GM19238 (cell line): ENCODE measurements at regions not wholly inside any gene's neighbourhood (a gene's known extent, or its start where the extent isn't known, plus 50 kb on each side); places are given as distances from the start of the nearest gene placed in this dataset.
A peak's percentile ranks its signal among the peaks of the same experiment; 100 is the strongest.
"Not testable (repeated sequence)": the region's sequence is repeated elsewhere in the genome, so short reads cannot be mapped to it uniquely, and the experiment has no call there.

Experiments used
- DNase-seq: peaks from one replicate; pipeline ENCODE4 v3.0.0; 2011; ENCODE audit warnings: low spot score; ENCODE audit not compliant: insufficient read length

- no peak for DNase-seq
Measured at GRCh38 chr1:199202331-199202730, 563.5 kb downstream of the PTPRC start.

GRCh38 chr1:199204231-199204630 lies 565.4 kb downstream of the PTPRC start:
- no peak for DNase-seq

GRCh38 chr1:199205740-199206441 lies 567.1 kb downstream of the PTPRC start:
- no peak for DNase-seq

GRCh38 chr1:199208847-199209246 lies 570.0 kb downstream of the PTPRC start:
- no peak for DNase-seq

- no peak for DNase-seq
Measured at GRCh38 chr1:199218065-199218464, 579.2 kb downstream of the PTPRC start.

GRCh38 chr1:199218533-199218932 lies 579.7 kb downstream of the PTPRC start:
- no peak for DNase-seq

- no peak for DNase-seq
Measured at GRCh38 chr1:199220031-199220430, 581.2 kb downstream of the PTPRC start.

- DNase-seq, result no peak
Measured at GRCh38 chr1:199221371-199222150, 582.7 kb downstream of the PTPRC start.

- DNase-seq, result no peak
Measured at GRCh38 chr1:199223936-199224335, 585.1 kb downstream of the PTPRC start.

GRCh38 chr1:199226163-199226562 lies 587.3 kb downstream of the PTPRC start:
- DNase-seq, result no peak

- DNase-seq, result no peak
Measured at GRCh38 chr1:199242147-199242546, 603.3 kb downstream of the PTPRC start.

GRCh38 chr1:199242601-199243000 lies 603.8 kb downstream of the PTPRC start:
- DNase-seq, result no peak

GRCh38 chr1:199243423-199244061 lies 604.7 kb downstream of the PTPRC start:
- DNase-seq, result peak; percentile 30

GRCh38 chr1:199245946-199246345 lies 607.1 kb downstream of the PTPRC start:
- no peak for DNase-seq

- DNase-seq, result no peak
Measured at GRCh38 chr1:199246716-199247115, 607.9 kb downstream of the PTPRC start.

- no peak for DNase-seq
Measured at GRCh38 chr1:199247891-199248290, 609.1 kb downstream of the PTPRC start.

GRCh38 chr1:199254040-199254439 lies 615.2 kb downstream of the PTPRC start:
- not testable (repeated sequence) for DNase-seq

- DNase-seq, result no peak
Measured at GRCh38 chr1:199261328-199261727, 622.5 kb downstream of the PTPRC start.

GRCh38 chr1:199264283-199264682 lies 625.4 kb downstream of the PTPRC start:
- no peak for DNase-seq

- no peak for DNase-seq
Measured at GRCh38 chr1:199264911-199265310, 626.1 kb downstream of the PTPRC start.

GRCh38 chr1:199265319-199265718 lies 626.5 kb downstream of the PTPRC start:
- DNase-seq, result no peak

GRCh38 chr1:199269241-199269640 lies 630.4 kb downstream of the PTPRC start:
- DNase-seq, result no peak
